ENCODE measurements at regions not wholly inside any gene's neighbourhood (a gene's known extent, or its start where the extent isn't known, plus 50 kb on each side); places are given as distances from the start of the nearest gene placed in this dataset.

GRCh38 chr2:59882279-59882678 is 671.2 kb downstream of the BCL11A start:
- DNase-seq (ENCODE audit: low read depth in 1 of 2, low spot score in 1 of 2): no peak
- Histone ChIP-seq H3K27ac (replicated peaks) (no peak overlapping the region), H3K27me3 (ENCODE audit: insufficient read depth, poor library complexity, severe bottlenecking) (no peaks in the 10 kb centered on the region), H3K4me3 (replicated peaks; ENCODE audit: insufficient read depth, low read length) (no peak overlapping the region)
- TF ChIP-seq CTCF (IDR thresholded peaks at IDR 0.05; ENCODE audit: insufficient read depth, low read length) (no peak), REST (IDR thresholded peaks at IDR 0.05; ENCODE audit: insufficient replicate concordance, low read depth) (no peak), POLR2AphosphoS5 (IDR thresholded peaks at IDR 0.05; ENCODE audit: low read depth) (no peak), GABPA (IDR thresholded peaks at IDR 0.05; ENCODE audit: low read depth) (no peak), SPI1 (IDR thresholded peaks at IDR 0.05; ENCODE audit: borderline replicate concordance, low read depth) (no peak)

- H3K27me3 ChIP-seq (ENCODE audit: insufficient read depth, poor library complexity, severe bottlenecking): no peaks in the 10 kb centered on the region
- H3K4me3 ChIP-seq (replicated peaks; ENCODE audit: insufficient read depth, low read length): no peak overlapping the region
- no peak for TF ChIP-seq REST (IDR thresholded peaks at IDR 0.05; ENCODE audit: insufficient replicate concordance, low read depth)
- TF ChIP-seq CTCF (IDR thresholded peaks at IDR 0.05; ENCODE audit: insufficient read depth, low read length): no peak
- no peak for TF ChIP-seq SPI1 (IDR thresholded peaks at IDR 0.05; ENCODE audit: borderline replicate concordance, low read depth)
- no peak for TF ChIP-seq POLR2AphosphoS5 (IDR thresholded peaks at IDR 0.05; ENCODE audit: low read depth)
- no peak for TF ChIP-seq GABPA (IDR thresholded peaks at IDR 0.05; ENCODE audit: low read depth)
- no peak for DNase-seq (ENCODE audit: low read depth in 1 of 2, low spot score in 1 of 2)
- H3K27ac ChIP-seq (replicated peaks): no peak overlapping the region
Observed at GRCh38 chr2:59881218-59881617, 672.2 kb downstream of the BCL11A start.

- no peak for DNase-seq (ENCODE audit: low read depth in 1 of 2, low spot score in 1 of 2)
- Histone ChIP-seq H3K4me3 (replicated peaks; ENCODE audit: insufficient read depth, low read length) (no peak overlapping the region), H3K27ac (replicated peaks) (no peak overlapping the region), H3K27me3 (ENCODE audit: insufficient read depth, poor library complexity, severe bottlenecking) (no peaks in the 10 kb centered on the region)
- no peak for TF ChIP-seq GABPA (IDR thresholded peaks at IDR 0.05; ENCODE audit: low read depth)
- no peak for TF ChIP-seq REST (IDR thresholded peaks at IDR 0.05; ENCODE audit: insufficient replicate concordance, low read depth)
- no peak for TF ChIP-seq CTCF (IDR thresholded peaks at IDR 0.05; ENCODE audit: insufficient read depth, low read length)
Observed at GRCh38 chr2:59879700-59880131, 673.7 kb downstream of the BCL11A start.

Measured in HL-60 (cell line).